ENCODE measurements at regions not wholly inside any gene's neighbourhood (a gene's known extent, or its start where the extent isn't known, plus 50 kb on each side); places are given as distances from the start of the nearest gene placed in this dataset.

GRCh38 chr16:79361132-79361751, 239.3 kb downstream of the MAF start:
- TF ChIP-seq ZNF518B (CRISPR knock-in tag; IDR thresholded peaks at IDR 0.05): no peak
- TF ChIP-seq KAT7 (CRISPR knock-in tag; IDR thresholded peaks at IDR 0.05; ENCODE audit: borderline replicate concordance): no peak
- no peak for TF ChIP-seq MTA1 (IDR thresholded peaks at IDR 0.05; ENCODE audit: borderline replicate concordance)
- no peak for TF ChIP-seq TAF9B (IDR thresholded peaks at IDR 0.05; ENCODE audit: partially characterized antibody)
- TF ChIP-seq TCF7L2 (IDR thresholded peaks at IDR 0.05; ENCODE audit: low read depth, low read length): no peak
- TF ChIP-seq FOXJ3 (CRISPR knock-in tag; IDR thresholded peaks at IDR 0.05): no peak
- TF ChIP-seq PHF8 (IDR thresholded peaks at IDR 0.05; ENCODE audit: borderline replicate concordance, low read length): no peak
- TF ChIP-seq USF2 (CRISPR knock-in tag; IDR thresholded peaks at IDR 0.05): no peak
- no peak for TF ChIP-seq ZNF184 (CRISPR knock-in tag; IDR thresholded peaks at IDR 0.05)
- no peak for TF ChIP-seq FOXM1 (IDR thresholded peaks at IDR 0.05; ENCODE audit: low read depth)
- no peak for TF ChIP-seq FOXM1 (CRISPR knock-in tag; IDR thresholded peaks at IDR 0.05; ENCODE audit: low read depth)
- TF ChIP-seq SRSF7 (optimal IDR thresholded peaks at IDR 0.05; ENCODE audit: low read depth, low read length): no peak
